ENCODE measurements at regions not wholly inside any gene's neighbourhood (a gene's known extent, or its start where the extent isn't known, plus 50 kb on each side); places are given as distances from the start of the nearest gene placed in this dataset.
"Not testable (repeated sequence)": the region's sequence is repeated elsewhere in the genome, so short reads cannot be mapped to it uniquely, and the experiment has no call there.

GRCh38 chrX:96546281-96546680 lies 138.4 kb upstream of the DIAPH2 start:
- H2AFZ ChIP-seq (ENCODE audit: low read length); H4K20me1 ChIP-seq (ENCODE audit: insufficient read depth, low read length); H3K9me3 ChIP-seq (ENCODE audit: low read length); DNase-seq (ENCODE audit: low spot score); H3K4me1 ChIP-seq (ENCODE audit: insufficient read depth, low read length); H3K4me3 ChIP-seq (replicated peaks in 1 of 3; ENCODE audit: insufficient read depth in 1 of 3, low read depth in 2 of 3, low read length in 3 of 3); H3K27ac ChIP-seq (ENCODE audit: extremely low read length, insufficient read depth, low read length); FAIRE-seq; H3K4me2 ChIP-seq (ENCODE audit: low read depth, low read length); H3K9ac ChIP-seq (ENCODE audit: insufficient read depth, low read depth, low read length); CTCF ChIA-PET (ENCODE audit: low intra/inter-chr PET ratio, low total read pairs); ATAC-seq; H3K79me2 ChIP-seq (ENCODE audit: insufficient read depth, low read length); H3K36me3 ChIP-seq (replicated peaks in 1 of 2; ENCODE audit: control insufficient read depth in 1 of 2, insufficient read depth in 2 of 2, low read length in 2 of 2); H3K27me3 ChIP-seq (ENCODE audit: control insufficient read depth in 1 of 2, insufficient read depth in 2 of 2, low read length in 2 of 2); in situ Hi-C loops (cut with HindIII; ENCODE audit: extremely low pct_ligation_motif_present, low pct_unique_long_range_greater_than_20kb); BruUV-seq (replicated peaks); POLR2A ChIA-PET; intact Hi-C loops (cut with micrococcal nuclease; ENCODE audit: unreplicated experiment): not testable (repeated sequence)
- 41% methylated on average over 5 of the region's 7 CpGs for WGBS (ENCODE audit: low lambda C conversion rate)
- TF ChIP-seq STAG1 (CRISPR knock-in tag; IDR thresholded peaks at IDR 0.05): 0 out of 2 replicates have a peak, but pooled peaks have one; percentile 16

DNA sequence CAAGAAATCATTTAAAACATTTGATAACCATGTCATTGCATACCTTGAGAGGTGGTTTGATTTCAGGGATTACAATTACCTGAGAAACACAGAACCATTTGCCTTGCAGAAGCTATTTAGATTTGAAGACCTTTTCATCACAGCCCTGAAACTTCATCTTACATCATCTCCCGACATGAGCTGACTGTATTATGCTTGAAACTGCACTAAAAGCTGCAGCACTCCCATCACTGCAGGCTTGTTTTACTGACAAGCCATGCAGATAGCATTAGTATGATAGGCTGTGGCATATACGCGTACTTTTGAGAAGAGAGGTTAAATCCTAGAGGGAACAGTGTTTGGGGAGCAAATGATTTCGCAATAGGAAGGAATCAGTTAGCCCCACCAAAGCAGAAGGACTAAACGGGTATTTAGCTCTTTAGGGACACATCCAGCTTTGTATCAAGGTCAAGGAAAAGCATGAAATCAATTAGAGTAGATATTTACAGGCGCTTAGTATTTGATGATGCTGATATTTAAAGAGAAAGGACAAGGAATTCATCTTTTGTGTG lies 133.2 kb upstream of the DIAPH2 start:
- Histone ChIP-seq H3K9ac (ENCODE audit: insufficient read depth, low read depth, low read length) (no peak overlapping the region), H3K27ac (ENCODE audit: extremely low read length, insufficient read depth, low read length) (no peak overlapping the region), H2AFZ (ENCODE audit: low read length) (no peak overlapping the region), H4K20me1 (ENCODE audit: insufficient read depth, low read length) (no peaks in the 10 kb centered on the region), H3K9me3 (ENCODE audit: low read length) (no peaks in the 10 kb centered on the region), H3K4me3 (replicated peaks in 1 of 3; ENCODE audit: insufficient read depth in 1 of 3, low read depth in 2 of 3, low read length in 3 of 3) (no peak overlapping the region), H3K79me2 (ENCODE audit: insufficient read depth, low read length) (no peaks in the 10 kb centered on the region), H3K4me1 (ENCODE audit: insufficient read depth, low read length) (no peaks in the 10 kb centered on the region), H3K36me3 (replicated peaks in 1 of 2; ENCODE audit: control insufficient read depth in 1 of 2, insufficient read depth in 2 of 2, low read length in 2 of 2) (no peaks in the 10 kb centered on the region), H3K4me2 (ENCODE audit: low read depth, low read length) (no peak overlapping the region), H3K27me3 (ENCODE audit: control insufficient read depth in 1 of 2, insufficient read depth in 2 of 2, low read length in 2 of 2) (no peaks in the 10 kb centered on the region)
- no peak for FAIRE-seq
- 14% methylated on average over 5 of the region's 6 CpGs for WGBS (ENCODE audit: low lambda C conversion rate)
- ChIA-PET CTCF (ENCODE audit: low intra/inter-chr PET ratio, low total read pairs) (no interaction called here), POLR2A (no interaction called here)
- in situ Hi-C loops (cut with HindIII; ENCODE audit: extremely low pct_ligation_motif_present, low pct_unique_long_range_greater_than_20kb) (no loop called here), intact Hi-C loops (cut with micrococcal nuclease; ENCODE audit: unreplicated experiment) (no loop called here)
- DNase-seq (ENCODE audit: low spot score): no peak
- no TSS peak for BruUV-seq (replicated peaks)
- ATAC-seq: no peak
- TF ChIP-seq SRSF9 (IDR thresholded peaks at IDR 0.05; ENCODE audit: borderline replicate concordance, insufficient read depth, low read depth, low read length, poor library complexity, severe bottlenecking) (no peak), JUNB (CRISPR knock-in tag; IDR thresholded peaks at IDR 0.05; ENCODE audit: borderline replicate concordance) (no peak), PHF21A (CRISPR knock-in tag; IDR thresholded peaks at IDR 0.05) (no peak), SRY (CRISPR knock-in tag; IDR thresholded peaks at IDR 0.05) (no peak), CBX5 (CRISPR knock-in tag; IDR thresholded peaks at IDR 0.05; ENCODE audit: borderline replicate concordance) (no peak), ZNF12 (CRISPR knock-in tag; IDR thresholded peaks at IDR 0.05) (no peak), TEAD2 (CRISPR knock-in tag; IDR thresholded peaks at IDR 0.05) (no peak), SATB2 (CRISPR knock-in tag; IDR thresholded peaks at IDR 0.05) (no peak), BCLAF1 (IDR thresholded peaks at IDR 0.05) (no peak), REPIN1 (CRISPR knock-in tag; IDR thresholded peaks at IDR 0.05; ENCODE audit: borderline replicate concordance, low read depth) (no peak), ZNF337 (CRISPR knock-in tag; IDR thresholded peaks at IDR 0.05; ENCODE audit: borderline replicate concordance, low read depth) (no peak)
- TF ChIP-seq, protein P1, sequence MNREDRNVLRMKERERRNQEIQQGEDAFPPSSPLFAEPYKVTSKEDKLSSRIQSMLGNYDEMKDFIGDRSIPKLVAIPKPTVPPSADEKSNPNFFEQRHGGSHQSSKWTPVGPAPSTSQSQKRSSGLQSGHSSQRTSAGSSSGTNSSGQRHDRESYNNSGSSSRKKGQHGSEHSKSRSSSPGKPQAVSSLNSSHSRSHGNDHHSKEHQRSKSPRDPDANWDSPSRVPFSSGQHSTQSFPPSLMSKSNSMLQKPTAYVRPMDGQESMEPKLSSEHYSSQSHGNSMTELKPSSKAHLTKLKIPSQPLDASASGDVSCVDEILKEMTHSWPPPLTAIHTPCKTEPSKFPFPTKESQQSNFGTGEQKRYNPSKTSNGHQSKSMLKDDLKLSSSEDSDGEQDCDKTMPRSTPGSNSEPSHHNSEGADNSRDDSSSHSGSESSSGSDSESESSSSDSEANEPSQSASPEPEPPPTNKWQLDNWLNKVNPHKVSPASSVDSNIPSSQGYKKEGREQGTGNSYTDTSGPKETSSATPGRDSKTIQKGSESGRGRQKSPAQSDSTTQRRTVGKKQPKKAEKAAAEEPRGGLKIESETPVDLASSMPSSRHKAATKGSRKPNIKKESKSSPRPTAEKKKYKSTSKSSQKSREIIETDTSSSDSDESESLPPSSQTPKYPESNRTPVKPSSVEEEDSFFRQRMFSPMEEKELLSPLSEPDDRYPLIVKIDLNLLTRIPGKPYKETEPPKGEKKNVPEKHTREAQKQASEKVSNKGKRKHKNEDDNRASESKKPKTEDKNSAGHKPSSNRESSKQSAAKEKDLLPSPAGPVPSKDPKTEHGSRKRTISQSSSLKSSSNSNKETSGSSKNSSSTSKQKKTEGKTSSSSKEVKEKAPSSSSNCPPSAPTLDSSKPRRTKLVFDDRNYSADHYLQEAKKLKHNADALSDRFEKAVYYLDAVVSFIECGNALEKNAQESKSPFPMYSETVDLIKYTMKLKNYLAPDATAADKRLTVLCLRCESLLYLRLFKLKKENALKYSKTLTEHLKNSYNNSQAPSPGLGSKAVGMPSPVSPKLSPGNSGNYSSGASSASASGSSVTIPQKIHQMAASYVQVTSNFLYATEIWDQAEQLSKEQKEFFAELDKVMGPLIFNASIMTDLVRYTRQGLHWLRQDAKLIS (CRISPR knock-in tag; IDR thresholded peaks at IDR 0.05): no peak
